IMR-90 (cell line): ENCODE measurements at regions not wholly inside any gene's neighbourhood (a gene's known extent, or its start where the extent isn't known, plus 50 kb on each side); places are given as distances from the start of the nearest gene placed in this dataset.

Experiments
- ATAC-seq: fragments of 200-7000 bp; cut with Tn5 transposase; 2 replicates; pipeline ENCODE4 v1.9.1; 2020; ENCODE audit warnings: low read depth, mild to moderate bottlenecking, moderate library complexity
- BruUV-seq: library from RNA; stranded (reverse); fragments of 400-500 nt; replicated peaks from 2 replicates; lab custom pipeline; 2021; lab: Mats Ljungman, UMichigan
- CTCF ChIA-PET: fragments of 300-600 bp; formaldehyde crosslinking; extraction: SDS; loops from one replicate; lab custom pipeline; 2021; ENCODE audit warnings: antibody characterized with exemption; lab: Yijun Ruan, JAX
- POLR2A ChIA-PET: fragments of 300-600 bp; sonication (Branson Sonifier 250); formaldehyde crosslinking; loops from one replicate; lab custom pipeline; 2022; ENCODE audit warnings: antibody characterized with exemption; ENCODE audit not compliant: unreplicated experiment; lab: Charles Lee
- DNase-seq: peaks from one replicate; pipeline ENCODE4 v3.0.0; 2013
- H2AFZ ChIP-seq: replicated peaks from 2 replicates; pipeline ENCODE3; 2013; ENCODE audit warnings: low read length, mild to moderate bottlenecking; ENCODE audit not compliant: poor library complexity
- H2AK5ac ChIP-seq: 2 replicates; pipeline ENCODE4 v1.6.1; 2013; ENCODE audit warnings: low read depth, low read length, inconsistent platforms
- H2AK9ac ChIP-seq: replicated peaks from 2 replicates; pipeline ENCODE3; 2013; ENCODE audit warnings: mild to moderate bottlenecking, low read depth, low read length, moderate library complexity; ENCODE audit not compliant: poor library complexity
- H2BK120ac ChIP-seq: 2 replicates; pipeline ENCODE4 v1.6.1; 2013; ENCODE audit warnings: low read depth, low read length, inconsistent platforms
- H2BK15ac ChIP-seq: 3 replicates; pipeline ENCODE4 v1.6.1; 2013; ENCODE audit warnings: low read depth, low read length, inconsistent platforms
- H2BK20ac ChIP-seq: 2 replicates; pipeline ENCODE4 v1.6.1; 2013; ENCODE audit warnings: low read depth, mild to moderate bottlenecking, inconsistent platforms, low read length, moderate library complexity
- H2BK5ac ChIP-seq: 2 replicates; pipeline ENCODE4 v1.6.1; 2013; ENCODE audit warnings: mild to moderate bottlenecking, low read depth, low read length, inconsistent platforms; ENCODE audit not compliant: poor library complexity, severe bottlenecking
- H3K14ac ChIP-seq: replicated peaks from 2 replicates; pipeline ENCODE4 v1.6.1; 2013; ENCODE audit warnings: low read depth, low read length, inconsistent platforms
- H3K18ac ChIP-seq: 2 replicates; pipeline ENCODE4 v1.6.1; 2013; ENCODE audit warnings: low read depth, low read length, control low read depth
- H3K23ac ChIP-seq: 2 replicates; pipeline ENCODE4 v1.6.1; 2013; ENCODE audit warnings: low read depth, low read length, inconsistent platforms
- H3K27ac ChIP-seq: 2 replicates; pipeline ENCODE4 v1.5.1; 2013; ENCODE audit warnings: mild to moderate bottlenecking, control low read depth, low read length; ENCODE audit not compliant: insufficient read depth
- H3K27me3 ChIP-seq: 2 replicates; pipeline ENCODE4 v1.6.1; 2013; ENCODE audit warnings: low read length; ENCODE audit not compliant: control insufficient read depth, insufficient read depth
- H3K36me3 ChIP-seq: 2 replicates; pipeline ENCODE4 v1.6.1; 2013; ENCODE audit warnings: low read length, mixed read lengths; ENCODE audit not compliant: control insufficient read depth, insufficient read depth
- H3K4ac ChIP-seq: 2 replicates; pipeline ENCODE4 v1.6.1; 2013; ENCODE audit warnings: low read depth, low read length, inconsistent platforms
- H3K4me1 ChIP-seq: 2 replicates; pipeline ENCODE4 v1.6.1; 2013; ENCODE audit warnings: low read length, mixed read lengths; ENCODE audit not compliant: control insufficient read depth, insufficient read depth
- H3K4me2 ChIP-seq: 2 replicates; pipeline ENCODE4 v1.6.1; 2013; ENCODE audit warnings: low read depth, mild to moderate bottlenecking, control low read depth, low read length, moderate library complexity
- H3K4me3 ChIP-seq: 2 replicates; pipeline ENCODE4 v1.5.1; 2013; ENCODE audit warnings: low read depth, mild to moderate bottlenecking, control low read depth, low read length, moderate library complexity; ENCODE audit not compliant: insufficient read depth
- H3K56ac ChIP-seq: 2 replicates; pipeline ENCODE4 v1.6.1; 2013; ENCODE audit warnings: low read length, inconsistent platforms; ENCODE audit not compliant: insufficient read depth; ENCODE audit errors: extremely low read depth
- H3K79me1 ChIP-seq, 2 experiments: 2 replicates each; pipeline ENCODE4 v1.6.1; 2013; ENCODE audit warnings: low read length in 2 of 2, inconsistent platforms in 1 of 2, low read depth in 1 of 2
- H3K9ac ChIP-seq: 2 replicates; pipeline ENCODE4 v1.6.1; 2013; ENCODE audit warnings: low read depth, low read length, control low read depth
- H3K9me1 ChIP-seq: 2 replicates; pipeline ENCODE4 v1.6.1; 2013; ENCODE audit warnings: low read length, inconsistent platforms; ENCODE audit not compliant: insufficient read depth
- H3K9me3 ChIP-seq: 2 replicates; pipeline ENCODE4 v1.6.1; 2013; ENCODE audit warnings: low read length; ENCODE audit not compliant: control insufficient read depth, insufficient read depth
- H4K20me1 ChIP-seq: 2 replicates; pipeline ENCODE4 v1.6.1; 2013; ENCODE audit warnings: low read length, inconsistent platforms; ENCODE audit not compliant: insufficient read depth
- H4K5ac ChIP-seq: 2 replicates; pipeline ENCODE4 v1.6.1; 2013; ENCODE audit warnings: mild to moderate bottlenecking, low read depth, low read length, control low read depth
- H4K8ac ChIP-seq, 2 experiments: 2 replicates each; pipeline ENCODE4 v1.6.1; 2013; ENCODE audit warnings: low read depth in 2 of 2, low read length in 2 of 2, control low read depth in 1 of 2, inconsistent platforms in 1 of 2
- H4K91ac ChIP-seq: 2 replicates; pipeline ENCODE4 v1.6.1; 2013; ENCODE audit warnings: low read depth, low read length, inconsistent platforms; ENCODE audit not compliant: insufficient read depth
- MAFK ChIP-seq: IDR thresholded peaks from 2 replicates; pipeline ENCODE4 v1.6.1; 2012; ENCODE audit warnings: low read depth, low read length, improper control_type of control experiment
- RFX5 ChIP-seq: IDR thresholded peaks from 2 replicates; pipeline ENCODE4 v1.8.0; 2012; ENCODE audit warnings: low read depth, mild to moderate bottlenecking, low read length, moderate library complexity
- WGBS, 2 experiments: methylation state at CpG; one replicate each; pipeline versions ENCODE4 v1.1.5 to v1.1.7; 2013; ENCODE audit warnings: missing lambda C conversion rate in 2 of 2; ENCODE audit not compliant: insufficient read length in 1 of 2; ENCODE audit errors: extremely low coverage in 2 of 2; 5-methylcytosine and 5-hydroxymethylcytosine counted together
- dilution Hi-C: fragments of 300-500 bp; cut with HindIII; formaldehyde crosslinking; loops from one replicate; pipeline ENCODE4 v1.14.3; 2018; ENCODE audit warnings: low sequenced_read_pairs; ENCODE audit not compliant: unreplicated experiment
- in situ Hi-C: fragments of 300-500 bp; cut with MboI; formaldehyde crosslinking; loops from 3 replicates; pipeline ENCODE4 v1.14.3; 2019; ENCODE audit warnings: low sequenced_read_pairs, inconsistent platforms, mixed read lengths
- intact Hi-C: fragments of 100-400 bp; cut with micrococcal nuclease; formaldehyde crosslinking; loops from 2 replicates; pipeline ENCODE4 v1.10.0; 2022

GRCh38 chr12:60345442-60345841, 749.6 kb downstream of the SLC16A7 start:
- Histone ChIP-seq H4K91ac (no peak overlapping the region), H2AK9ac (no peak overlapping the region), H2BK15ac (no peak overlapping the region), H3K4me3 (no peak overlapping the region), H3K14ac (no peak overlapping the region), H4K8ac (no peak overlapping the region), H3K9me3 (no peaks in the 10 kb centered on the region), H2BK5ac (no peak overlapping the region), H3K27me3 (no peaks in the 10 kb centered on the region), H3K18ac (no peak overlapping the region), H2BK20ac (no peak overlapping the region), H2AFZ (no peak overlapping the region), H3K9me1 (no peaks in the 10 kb centered on the region), H4K20me1 (no peaks in the 10 kb centered on the region), H4K5ac (no peak overlapping the region), H2BK120ac (no peak overlapping the region), H3K4me2 (no peak overlapping the region), H3K4ac (no peak overlapping the region), H3K36me3 (no peaks in the 10 kb centered on the region), H3K9ac (no peak overlapping the region), H3K79me1 (no peaks in the 10 kb centered on the region), H3K23ac (no peak overlapping the region), H2AK5ac (no peak overlapping the region), H3K4me1 (no peaks in the 10 kb centered on the region), H3K56ac (no peak overlapping the region), H3K27ac (no peak overlapping the region)
- DNase-seq (no peak), ATAC-seq (no peak)
- intact Hi-C loops = no loop called here
- TF ChIP-seq MAFK (no peak), RFX5 (no peak)
- dilution Hi-C loops = no loop called here
- in situ Hi-C loops = no loop called here
- CTCF ChIA-PET = interaction anchor here (1.0 kb wide), 1 partner anchor 65 kb away, joined by 3 read pairs; no protein-coding TSS in a partner anchor
- no CpG with 5 or more reads among the region's 1 CpG for WGBS, 2 experiments
- POLR2A ChIA-PET = no interaction called here
- no TSS peak for BruUV-seq
